Upper lobe of left lung (tissue), 4 donors: ENCODE measurements at regions not wholly inside any gene's neighbourhood (a gene's known extent, or its start where the extent isn't known, plus 50 kb on each side); places are given as distances from the start of the nearest gene placed in this dataset.

Experiments
- CTCF ChIP-seq, 6 experiments: fragments of 450-650 bp in 4 of 6; fragments of 200-600 bp in 2 of 6; sonication (generic) in 2 of 6; IDR thresholded peaks; one replicate each; pipeline ENCODE4 v1.5.1; 2016 to 2019; ENCODE audit warnings: antibody characterized with exemption in 6 of 6
- EP300 ChIP-seq, 4 donors: sonication (generic); formaldehyde crosslinking; IDR thresholded peaks; one replicate each; pipeline ENCODE4 v1.5.1; 2017; ENCODE audit warnings: antibody characterized with exemption in 4 of 4, control low read depth in 2 of 4
- POLR2A ChIP-seq, 4 donors: fragments of 450-650 bp; IDR thresholded peaks; one replicate each; pipeline ENCODE4 v1.5.1; 2016 to 2017; ENCODE audit warnings: antibody characterized with exemption in 4 of 4, mild to moderate bottlenecking in 2 of 4
- POLR2AphosphoS5 ChIP-seq, 2 donors: sonication (generic); formaldehyde crosslinking; IDR thresholded peaks; one replicate each; pipeline ENCODE4 v1.5.1; 2017; ENCODE audit warnings: antibody characterized with exemption in 2 of 2

DNA sequence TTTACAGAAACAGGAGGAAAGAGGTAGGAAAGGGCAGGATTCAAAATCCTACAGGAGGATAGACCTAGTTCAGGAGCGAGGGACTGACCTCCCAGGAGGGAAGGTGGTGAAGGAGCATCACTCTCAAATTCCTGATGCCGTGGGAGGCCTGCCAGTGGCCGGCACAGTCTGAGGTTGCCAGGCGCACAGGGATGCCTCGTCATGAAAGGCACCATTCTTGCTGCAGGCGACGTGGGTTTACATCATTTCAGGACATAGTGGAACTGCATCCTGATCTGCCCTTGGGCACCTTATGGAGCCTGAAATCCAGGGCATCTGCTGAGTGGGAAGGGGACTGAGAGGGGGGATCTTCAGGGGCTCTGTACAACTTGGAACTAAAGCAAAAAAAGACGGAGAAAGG, 163.2 kb upstream of the S1PR3 start:
- TF ChIP-seq CTCF (IDR thresholded peaks at IDR 0.05) (no peak), POLR2A (IDR thresholded peaks at IDR 0.05) (no peak), POLR2AphosphoS5 (IDR thresholded peaks at IDR 0.05) (no peak), EP300 (IDR thresholded peaks at IDR 0.05) (no peak)
